ENCODE measurements at regions not wholly inside any gene's neighbourhood (a gene's known extent, or its start where the extent isn't known, plus 50 kb on each side); places are given as distances from the start of the nearest gene placed in this dataset.

- TF ChIP-seq POLR2A (IDR thresholded peaks at IDR 0.05; ENCODE audit: low read length) (no peak), EP300 (IDR thresholded peaks at IDR 0.05) (no peak), CTCF (IDR thresholded peaks at IDR 0.05) (no peak), CBX2 (IDR thresholded peaks at IDR 0.05; ENCODE audit: borderline replicate concordance, low read depth) (no peak), MAFK (IDR thresholded peaks at IDR 0.05; ENCODE audit: partially characterized antibody) (no peak), RAD21 (conservative IDR thresholded peaks at IDR 0.05 in 1 of 2, IDR thresholded peaks at IDR 0.05 in 1 of 2) (no peak), BHLHE40 (IDR thresholded peaks at IDR 0.05; ENCODE audit: low read depth, low read length) (no peak), HOXA7 (CRISPR knock-in tag; IDR thresholded peaks at IDR 0.05) (no peak), KDM1A (IDR thresholded peaks at IDR 0.05; ENCODE audit: low read depth) (no peak), ESRRA (IDR thresholded peaks at IDR 0.05; ENCODE audit: borderline replicate concordance, low read length) (no peak), KDM5A (IDR thresholded peaks at IDR 0.05) (no peak), HMGXB4 (CRISPR knock-in tag; IDR thresholded peaks at IDR 0.05; ENCODE audit: borderline replicate concordance) (no peak)
- TF ChIP-seq, protein P1, sequence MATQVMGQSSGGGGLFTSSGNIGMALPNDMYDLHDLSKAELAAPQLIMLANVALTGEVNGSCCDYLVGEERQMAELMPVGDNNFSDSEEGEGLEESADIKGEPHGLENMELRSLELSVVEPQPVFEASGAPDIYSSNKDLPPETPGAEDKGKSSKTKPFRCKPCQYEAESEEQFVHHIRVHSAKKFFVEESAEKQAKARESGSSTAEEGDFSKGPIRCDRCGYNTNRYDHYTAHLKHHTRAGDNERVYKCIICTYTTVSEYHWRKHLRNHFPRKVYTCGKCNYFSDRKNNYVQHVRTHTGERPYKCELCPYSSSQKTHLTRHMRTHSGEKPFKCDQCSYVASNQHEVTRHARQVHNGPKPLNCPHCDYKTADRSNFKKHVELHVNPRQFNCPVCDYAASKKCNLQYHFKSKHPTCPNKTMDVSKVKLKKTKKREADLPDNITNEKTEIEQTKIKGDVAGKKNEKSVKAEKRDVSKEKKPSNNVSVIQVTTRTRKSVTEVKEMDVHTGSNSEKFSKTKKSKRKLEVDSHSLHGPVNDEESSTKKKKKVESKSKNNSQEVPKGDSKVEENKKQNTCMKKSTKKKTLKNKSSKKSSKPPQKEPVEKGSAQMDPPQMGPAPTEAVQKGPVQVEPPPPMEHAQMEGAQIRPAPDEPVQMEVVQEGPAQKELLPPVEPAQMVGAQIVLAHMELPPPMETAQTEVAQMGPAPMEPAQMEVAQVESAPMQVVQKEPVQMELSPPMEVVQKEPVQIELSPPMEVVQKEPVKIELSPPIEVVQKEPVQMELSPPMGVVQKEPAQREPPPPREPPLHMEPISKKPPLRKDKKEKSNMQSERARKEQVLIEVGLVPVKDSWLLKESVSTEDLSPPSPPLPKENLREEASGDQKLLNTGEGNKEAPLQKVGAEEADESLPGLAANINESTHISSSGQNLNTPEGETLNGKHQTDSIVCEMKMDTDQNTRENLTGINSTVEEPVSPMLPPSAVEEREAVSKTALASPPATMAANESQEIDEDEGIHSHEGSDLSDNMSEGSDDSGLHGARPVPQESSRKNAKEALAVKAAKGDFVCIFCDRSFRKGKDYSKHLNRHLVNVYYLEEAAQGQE (IDR thresholded peaks at IDR 0.05): no peak
These were observed 197.5 kb downstream of the GPAM start for GRCh38 chr10:111986079-111986478.
